Panc1 (cell line): ENCODE measurements at regions not wholly inside any gene's neighbourhood (a gene's known extent, or its start where the extent isn't known, plus 50 kb on each side); places are given as distances from the start of the nearest gene placed in this dataset.

Experiments
- ATAC-seq: fragments of 200-7000 bp; cut with Tn5 transposase; 2 replicates; pipeline ENCODE4 v1.9.1; 2020; ENCODE audit warnings: mild to moderate bottlenecking, moderate library complexity
- BruUV-seq: library from RNA; stranded (reverse); fragments of 400-500 nt; replicated peaks from 2 replicates; lab custom pipeline; 2021; lab: Mats Ljungman, UMichigan
- CTCF ChIA-PET: fragments of 300-600 bp; sonication (Branson Sonifier 250); formaldehyde crosslinking; loops from one replicate; lab custom pipeline; 2022; ENCODE audit warnings: antibody characterized with exemption; lab: Charles Lee
- POLR2A ChIA-PET: fragments of 300-600 bp; sonication (Branson Sonifier 250); formaldehyde crosslinking; loops from one replicate; lab custom pipeline; 2022; ENCODE audit warnings: antibody characterized with exemption; lab: Charles Lee
- DNase-seq: peaks from one replicate; pipeline ENCODE4 v3.0.0-alpha.2; 2010; ENCODE audit warnings: low read depth, low spot score
- H3K27ac ChIP-seq: 2 replicates; pipeline ENCODE4 v1.5.1; 2011; ENCODE audit warnings: mild to moderate bottlenecking, low read length, inconsistent platforms
- H3K27me3 ChIP-seq: fragments of 200-500 bp; sonication (Bioruptor generic); 2 replicates; pipeline ENCODE4 v1.6.0; 2014; ENCODE audit warnings: low read length, inconsistent platforms; ENCODE audit not compliant: control insufficient read depth, insufficient read depth
- H3K36me3 ChIP-seq: fragments of 200-500 bp; sonication (Bioruptor generic); 2 replicates; pipeline ENCODE4 v1.5.1; 2014; ENCODE audit warnings: inconsistent platforms, mild to moderate bottlenecking, low read length, moderate library complexity; ENCODE audit not compliant: control insufficient read depth, insufficient read depth
- H3K4me1 ChIP-seq: 2 replicates; pipeline ENCODE4 v1.5.1; 2011; ENCODE audit warnings: inconsistent platforms, mild to moderate bottlenecking, low read length, moderate library complexity; ENCODE audit not compliant: control insufficient read depth, insufficient read depth
- H3K4me3 ChIP-seq, 2 experiments: 2 replicates each; pipeline ENCODE4 v1.5.1; 2011 to 2012; ENCODE audit warnings: low read depth in 2 of 2, low read length in 2 of 2, mild to moderate bottlenecking in 2 of 2, inconsistent platforms in 1 of 2, moderate library complexity in 1 of 2
- H3K9me3 ChIP-seq: fragments of 200-500 bp; sonication (Bioruptor generic); 2 replicates; pipeline ENCODE4 v1.5.1; 2014; ENCODE audit warnings: low read depth, mild to moderate bottlenecking, inconsistent platforms, low read length, moderate library complexity; ENCODE audit not compliant: control insufficient read depth, insufficient read depth
- CTCF ChIP-seq: fragments of 450-650 bp; IDR thresholded peaks from 2 replicates; pipeline ENCODE4 v1.5.1; 2017; ENCODE audit warnings: mild to moderate bottlenecking
- POLR2AphosphoS5 ChIP-seq: IDR thresholded peaks from 2 replicates; pipeline ENCODE4 v1.6.1; 2012; ENCODE audit warnings: mild to moderate bottlenecking, low read depth, low read length, moderate library complexity
- SIN3A ChIP-seq: IDR thresholded peaks from 2 replicates; pipeline ENCODE4 v1.6.1; 2012; ENCODE audit warnings: low read depth, mild to moderate bottlenecking, low read length, moderate library complexity, borderline replicate concordance; ENCODE audit not compliant: insufficient read depth
- TCF7L2 ChIP-seq: IDR thresholded peaks from 2 replicates; pipeline ENCODE4 v1.6.1; 2011; ENCODE audit warnings: mild to moderate bottlenecking, low read depth, low read length, inconsistent platforms
- in situ Hi-C: cut with HindIII; loops from 2 replicates; pipeline ENCODE4 v1.10.0; 2016; ENCODE audit warnings: low sequenced_read_pairs, low pct_unique_long_range_greater_than_20kb
- intact Hi-C: fragments of 100-400 bp; cut with micrococcal nuclease; formaldehyde crosslinking; loops from one replicate; pipeline ENCODE4 v1.10.0; 2022; ENCODE audit not compliant: unreplicated experiment
- TF ChIP-seq, protein P1 (sequence below), 2 experiments: IDR thresholded peaks; 2 replicates each; pipeline ENCODE4 v1.6.1; 2011 to 2012; ENCODE audit warnings: low read depth in 2 of 2, control low read depth in 1 of 2, low read length in 1 of 2, mild to moderate bottlenecking in 1 of 2, moderate library complexity in 1 of 2; ENCODE audit not compliant: insufficient read depth in 1 of 2

- Histone ChIP-seq H3K36me3 (no peaks in the 10 kb centered on the region), H3K4me3 (no peak overlapping the region), H3K27me3 (no peaks in the 10 kb centered on the region), H3K4me1 (no peaks in the 10 kb centered on the region), H3K9me3 (no peaks in the 10 kb centered on the region), H3K27ac (no peak overlapping the region)
- TF ChIP-seq SIN3A: no peak
- no peak for TF ChIP-seq TCF7L2
- TF ChIP-seq POLR2AphosphoS5: no peak
- no peak for TF ChIP-seq CTCF
- TF ChIP-seq, protein P1, sequence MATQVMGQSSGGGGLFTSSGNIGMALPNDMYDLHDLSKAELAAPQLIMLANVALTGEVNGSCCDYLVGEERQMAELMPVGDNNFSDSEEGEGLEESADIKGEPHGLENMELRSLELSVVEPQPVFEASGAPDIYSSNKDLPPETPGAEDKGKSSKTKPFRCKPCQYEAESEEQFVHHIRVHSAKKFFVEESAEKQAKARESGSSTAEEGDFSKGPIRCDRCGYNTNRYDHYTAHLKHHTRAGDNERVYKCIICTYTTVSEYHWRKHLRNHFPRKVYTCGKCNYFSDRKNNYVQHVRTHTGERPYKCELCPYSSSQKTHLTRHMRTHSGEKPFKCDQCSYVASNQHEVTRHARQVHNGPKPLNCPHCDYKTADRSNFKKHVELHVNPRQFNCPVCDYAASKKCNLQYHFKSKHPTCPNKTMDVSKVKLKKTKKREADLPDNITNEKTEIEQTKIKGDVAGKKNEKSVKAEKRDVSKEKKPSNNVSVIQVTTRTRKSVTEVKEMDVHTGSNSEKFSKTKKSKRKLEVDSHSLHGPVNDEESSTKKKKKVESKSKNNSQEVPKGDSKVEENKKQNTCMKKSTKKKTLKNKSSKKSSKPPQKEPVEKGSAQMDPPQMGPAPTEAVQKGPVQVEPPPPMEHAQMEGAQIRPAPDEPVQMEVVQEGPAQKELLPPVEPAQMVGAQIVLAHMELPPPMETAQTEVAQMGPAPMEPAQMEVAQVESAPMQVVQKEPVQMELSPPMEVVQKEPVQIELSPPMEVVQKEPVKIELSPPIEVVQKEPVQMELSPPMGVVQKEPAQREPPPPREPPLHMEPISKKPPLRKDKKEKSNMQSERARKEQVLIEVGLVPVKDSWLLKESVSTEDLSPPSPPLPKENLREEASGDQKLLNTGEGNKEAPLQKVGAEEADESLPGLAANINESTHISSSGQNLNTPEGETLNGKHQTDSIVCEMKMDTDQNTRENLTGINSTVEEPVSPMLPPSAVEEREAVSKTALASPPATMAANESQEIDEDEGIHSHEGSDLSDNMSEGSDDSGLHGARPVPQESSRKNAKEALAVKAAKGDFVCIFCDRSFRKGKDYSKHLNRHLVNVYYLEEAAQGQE (IDR thresholded peaks at IDR 0.05; ENCODE audit: insufficient read depth in 1 of 2, low read depth in 2 of 2, low read length in 1 of 2): no peak
- intact Hi-C loops (no loop called here), in situ Hi-C loops (no loop called here)
- ATAC-seq (no peak), DNase-seq (no peak)
- ChIA-PET CTCF (no interaction called here), POLR2A (no interaction called here)
- no TSS peak for BruUV-seq
Measured at GRCh38 chr9:99621040-99621439, 200.6 kb upstream of the NR4A3 start.

- intact Hi-C loops: no loop called here
- Histone ChIP-seq H3K36me3 (no peaks in the 10 kb centered on the region), H3K4me1 (no peaks in the 10 kb centered on the region), H3K9me3 (no peaks in the 10 kb centered on the region), H3K4me3 (no peak overlapping the region), H3K27me3 (no peaks in the 10 kb centered on the region), H3K27ac (no peak overlapping the region)
- DNase-seq (no peak), ATAC-seq (no peak)
- no peak for TF ChIP-seq SIN3A
- TF ChIP-seq CTCF: no peak
- TF ChIP-seq, protein P1 (IDR thresholded peaks at IDR 0.05; ENCODE audit: insufficient read depth in 1 of 2, low read depth in 2 of 2, low read length in 1 of 2): no peak
- no peak for TF ChIP-seq POLR2AphosphoS5
- TF ChIP-seq TCF7L2: no peak
- no TSS peak for BruUV-seq
- POLR2A ChIA-PET: no interaction called here
- in situ Hi-C loops: no loop called here
- CTCF ChIA-PET: no interaction called here
Measured at GRCh38 chr9:99622679-99623078, 199.0 kb upstream of the NR4A3 start.
